Left cardiac atrium (tissue), 4 donors: ENCODE measurements at regions not wholly inside any gene's neighbourhood (a gene's known extent, or its start where the extent isn't known, plus 50 kb on each side); places are given as distances from the start of the nearest gene placed in this dataset.
"Not testable (repeated sequence)": the region's sequence is repeated elsewhere in the genome, so short reads cannot be mapped to it uniquely, and the experiment has no call there.

ENCODE experiments used
- ATAC-seq, 2 donors: fragments of 200-7000 bp; cut with Tn5 transposase; one replicate each; pipeline ENCODE4 v1.9.1; 2020; ENCODE audit warnings: mild to moderate bottlenecking in 2 of 2, moderate library complexity in 2 of 2
- DNase-seq: peaks from one replicate; pipeline ENCODE4 v3.0.0-alpha.2; 2020
- intact Hi-C, 2 donors: fragments of 100-400 bp; cut with DNase I; formaldehyde crosslinking; loops; one replicate each; pipeline versions ENCODE4 v1.14.1 to v1.15.1; 2022 to 2023
- donor health status: DM: no; HTN: yes; CAD: no.
- donor health status: DM: no; HTN: yes; CAD: no; lungs with severe emphysema.
- donor health status: DM: yes; HTN: yes; CAD: no.
- donor health status: Dilated cardiomyopathy.

GRCh38 chr6:76677017-76677416 lies 604.6 kb upstream of the IMPG1 start:
- ATAC-seq (no peak), DNase-seq (no peak)
- intact Hi-C loops = loop anchor here in 1 of 2 donors (5.0 kb wide), 1 partner anchor 780 kb away; no protein-coding TSS in a partner anchor

- intact Hi-C loops = no loop called here
- ATAC-seq (no peak), DNase-seq (no peak)
These were observed 599.3 kb upstream of the IMPG1 start for GRCh38 chr6:76671751-76672150.

- ATAC-seq (no peak), DNase-seq (no peak)
- intact Hi-C loops = no loop called here
These were observed 571.8 kb upstream of the IMPG1 start for GRCh38 chr6:76644231-76644630.

- no peak for DNase-seq
- intact Hi-C loops = no loop called here
- no peak for ATAC-seq
These were observed 567.5 kb upstream of the IMPG1 start for GRCh38 chr6:76639941-76640340.

GRCh38 chr6:76634695-76635094 lies 562.2 kb upstream of the IMPG1 start:
- ATAC-seq (no peak), DNase-seq (no peak)
- intact Hi-C loops = no loop called here

GRCh38 chr6:76633259-76633658 lies 560.8 kb upstream of the IMPG1 start:
- DNase-seq (no peak), ATAC-seq (no peak)
- intact Hi-C loops = no loop called here

GRCh38 chr6:76631622-76632021 lies 559.2 kb upstream of the IMPG1 start:
- intact Hi-C loops = no loop called here
- ATAC-seq (no peak), DNase-seq (no peak)

GRCh38 chr6:76615395-76615794 lies 542.9 kb upstream of the IMPG1 start:
- DNase-seq (no peak), ATAC-seq (no peak)
- intact Hi-C loops = no loop called here

- intact Hi-C loops = no loop called here
- DNase-seq (no peak), ATAC-seq (no peak)
These were observed 540.5 kb upstream of the IMPG1 start for GRCh38 chr6:76612954-76613353.

GRCh38 chr6:76609160-76609559 lies 536.7 kb upstream of the IMPG1 start:
- DNase-seq (no peak), ATAC-seq (no peak)
- intact Hi-C loops = no loop called here

GRCh38 chr6:76594109-76594508 lies 521.6 kb upstream of the IMPG1 start:
- intact Hi-C loops = no loop called here
- no peak for DNase-seq
- ATAC-seq = no peak

GRCh38 chr6:76593668-76594067 lies 521.2 kb upstream of the IMPG1 start:
- ATAC-seq = no peak
- DNase-seq = no peak
- intact Hi-C loops = no loop called here

GRCh38 chr6:76592566-76592965 lies 520.1 kb upstream of the IMPG1 start:
- intact Hi-C loops = no loop called here
- DNase-seq = no peak
- no peak for ATAC-seq

GRCh38 chr6:76587271-76587670 lies 514.8 kb upstream of the IMPG1 start:
- intact Hi-C loops = no loop called here
- no peak for DNase-seq
- ATAC-seq = no peak

- ATAC-seq (no peak), DNase-seq (no peak)
- intact Hi-C loops = no loop called here
These were observed 511.7 kb upstream of the IMPG1 start for GRCh38 chr6:76584121-76584520.

GRCh38 chr6:76578746-76579145 lies 506.3 kb upstream of the IMPG1 start:
- ATAC-seq (no peak), DNase-seq (no peak)
- intact Hi-C loops = no loop called here

GRCh38 chr6:76574746-76575145 lies 502.3 kb upstream of the IMPG1 start:
- DNase-seq (no peak), ATAC-seq (no peak)
- intact Hi-C loops = no loop called here

GRCh38 chr6:76565932-76566331 lies 493.5 kb upstream of the IMPG1 start:
- no peak for DNase-seq

GRCh38 chr6:76562371-76562770 lies 489.9 kb upstream of the IMPG1 start:
- DNase-seq, intact Hi-C loops, ATAC-seq: not testable (repeated sequence)

More at GRCh38 chr6:76565932-76566331, 493.5 kb upstream of the IMPG1 start:
- intact Hi-C loops = no loop called here
- ATAC-seq = no peak

- DNase-seq, intact Hi-C loops, ATAC-seq: not testable (repeated sequence)
These were observed 488.6 kb upstream of the IMPG1 start for GRCh38 chr6:76560851-76561755.

- no peak for ATAC-seq
- no peak for DNase-seq
- intact Hi-C loops = no loop called here
These were observed 480.8 kb upstream of the IMPG1 start for GRCh38 chr6:76553256-76553655.
